Stromal cell of bone marrow (primary cell): ENCODE measurements at regions not wholly inside any gene's neighbourhood (a gene's known extent, or its start where the extent isn't known, plus 50 kb on each side); places are given as distances from the start of the nearest gene placed in this dataset.
"Not testable (repeated sequence)": the region's sequence is repeated elsewhere in the genome, so short reads cannot be mapped to it uniquely, and the experiment has no call there.

Experiments used
- DNase-seq: peaks from one replicate; pipeline ENCODE4 v3.0.0-alpha.2; 2012; ENCODE audit warnings: low read depth

- DNase-seq: not testable (repeated sequence)
Measured at GRCh38 chr7:37617406-37617805, 66.2 kb upstream of the GPR141 start.

DNA sequence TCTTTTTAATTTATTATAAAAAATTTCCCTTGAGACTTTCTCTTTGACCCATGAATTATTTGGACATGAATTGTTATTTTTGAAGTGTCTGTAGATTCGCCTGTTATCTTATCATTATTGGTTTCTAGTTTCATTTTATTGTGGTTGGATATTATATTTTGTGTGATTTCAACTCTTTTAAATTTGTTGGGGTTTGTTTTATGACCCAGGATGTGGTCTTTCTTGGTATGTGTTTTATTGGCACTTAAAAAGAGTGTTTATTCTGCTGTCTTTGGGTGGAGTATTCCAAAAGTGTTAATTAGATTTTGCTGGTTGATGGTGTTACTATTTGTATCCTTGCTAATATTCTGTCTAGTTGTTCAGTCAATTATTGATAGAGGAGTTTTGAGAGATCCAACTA, 50.5 kb upstream of the GPR141 start:
- DNase-seq: no peak
